ENCODE measurements at regions not wholly inside any gene's neighbourhood (a gene's known extent, or its start where the extent isn't known, plus 50 kb on each side); places are given as distances from the start of the nearest gene placed in this dataset.

DNA sequence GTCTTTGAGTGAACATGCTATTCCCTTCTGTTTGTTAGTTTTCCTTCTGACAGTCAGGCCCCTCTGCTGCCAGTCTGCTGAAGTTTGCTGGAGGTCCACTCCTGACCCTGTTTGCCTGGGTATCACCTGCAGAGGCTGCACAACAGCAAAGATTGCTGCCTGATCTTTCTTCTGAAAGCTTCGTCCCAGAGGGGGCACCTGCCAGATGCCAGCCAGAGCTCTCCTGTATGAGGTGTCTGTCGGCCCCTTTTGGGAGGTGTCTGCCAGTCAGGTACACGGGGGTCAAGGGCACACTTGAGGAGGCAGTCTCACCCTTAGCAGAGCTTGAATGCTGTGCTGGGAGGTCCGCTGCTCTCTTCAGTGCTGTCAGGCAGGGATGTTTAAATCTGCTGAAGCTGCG lies 456.9 kb upstream of the HTR2C start:
- no peak for TF ChIP-seq EZH2 (IDR thresholded peaks at IDR 0.05; ENCODE audit: low read length, unreplicated experiment)
- TF ChIP-seq CTCF (conservative IDR thresholded peaks at IDR 0.05; ENCODE audit: low read depth, low read length) = no peak
